Effector memory CD4-positive, alpha-beta T cell (primary cell): ENCODE measurements at regions not wholly inside any gene's neighbourhood (a gene's known extent, or its start where the extent isn't known, plus 50 kb on each side); places are given as distances from the start of the nearest gene placed in this dataset.

ENCODE experiments used
- DNase-seq, 3 donors: peaks; one replicate each; pipeline ENCODE4 v3.0.0-alpha.2; 2020
- H3K27ac ChIP-seq: 2 replicates; pipeline ENCODE4 v1.7.0; 2013; ENCODE audit warnings: mild to moderate bottlenecking, low read length, moderate library complexity; ENCODE audit not compliant: insufficient read depth, poor library complexity, severe bottlenecking
- H3K27me3 ChIP-seq: replicated peaks from 2 replicates; pipeline ENCODE4 v1.7.0; 2013; ENCODE audit warnings: mild to moderate bottlenecking, low read length; ENCODE audit not compliant: insufficient read depth, control insufficient read depth, poor library complexity, severe bottlenecking
- H3K36me3 ChIP-seq: 2 replicates; pipeline ENCODE4 v1.7.0; 2013; ENCODE audit warnings: mild to moderate bottlenecking, low read length, moderate library complexity; ENCODE audit not compliant: control insufficient read depth, insufficient read depth
- H3K4me1 ChIP-seq: 2 replicates; pipeline ENCODE4 v1.7.0; 2013; ENCODE audit warnings: low read length, mild to moderate bottlenecking; ENCODE audit not compliant: control insufficient read depth, insufficient read depth, poor library complexity, severe bottlenecking
- H3K4me3 ChIP-seq: 2 replicates; pipeline ENCODE4 v1.7.0; 2013; ENCODE audit warnings: low read length, low read depth, mild to moderate bottlenecking; ENCODE audit not compliant: insufficient read depth, poor library complexity, severe bottlenecking
- H3K9me3 ChIP-seq: 2 replicates; pipeline ENCODE4 v1.7.0; 2013; ENCODE audit warnings: mild to moderate bottlenecking, low read length, moderate library complexity; ENCODE audit not compliant: control insufficient read depth

DNA sequence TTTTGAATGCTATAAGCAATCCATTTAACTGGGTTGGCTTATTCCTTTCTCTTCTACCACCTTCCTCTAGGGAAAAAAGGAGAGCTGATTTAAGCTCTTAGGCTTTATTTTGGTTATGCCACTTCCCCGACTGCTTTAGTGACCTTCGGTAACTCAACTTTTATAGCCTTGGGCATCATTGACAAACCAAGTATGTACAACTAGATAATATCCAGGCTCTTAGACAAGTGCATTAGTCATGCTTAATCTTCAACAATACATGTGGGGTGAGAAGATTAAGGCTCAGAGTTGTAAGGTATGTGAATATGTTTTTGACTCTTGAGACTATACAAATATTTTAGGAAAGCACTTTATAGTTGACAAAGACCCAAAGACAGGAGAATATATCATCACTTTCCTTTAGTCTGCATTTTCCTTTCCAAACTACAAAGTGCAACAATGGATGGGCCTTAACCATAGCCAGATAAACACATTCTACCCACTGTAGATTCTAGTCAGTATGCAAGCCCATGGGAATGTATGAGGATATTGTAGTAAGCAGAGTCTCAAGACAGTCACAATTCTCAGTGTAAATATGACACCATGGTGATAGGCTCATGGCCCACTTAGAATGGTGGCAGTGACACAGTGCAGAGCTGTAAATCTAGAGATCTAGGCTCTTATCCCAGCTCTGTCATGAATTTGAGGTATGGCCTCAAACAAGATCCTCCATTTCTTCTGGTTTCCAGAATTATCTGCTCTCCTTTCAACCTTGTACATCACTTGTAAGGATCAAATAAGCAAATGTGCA lies 1117.3 kb downstream of the SORCS3 start:
- Histone ChIP-seq H3K4me1 (no peaks in the 10 kb centered on the region), H3K9me3 (no peaks in the 10 kb centered on the region), H3K36me3 (no peaks in the 10 kb centered on the region), H3K27me3 (no peaks in the 10 kb centered on the region), H3K4me3 (no peak overlapping the region), H3K27ac (no peak overlapping the region)
- DNase-seq, result no peak

DNA sequence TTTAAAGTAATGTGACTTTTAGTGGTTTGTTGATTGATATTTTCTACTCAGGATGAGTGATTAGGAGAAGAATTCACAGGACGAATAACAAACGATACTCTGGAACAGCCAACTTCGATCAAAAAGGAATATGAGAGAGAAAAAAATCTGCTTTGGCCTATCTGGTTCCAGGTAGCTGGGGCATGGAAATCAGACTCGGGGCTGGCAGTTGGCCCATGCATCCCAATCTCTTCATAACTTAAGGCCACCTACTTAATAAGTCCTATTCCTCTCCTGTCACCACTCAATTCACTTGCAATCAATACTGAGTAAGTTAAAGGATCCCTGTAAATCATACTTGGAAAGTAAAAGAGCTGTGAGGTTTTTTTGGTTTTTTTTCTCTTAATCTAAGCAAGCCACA lies 1116.2 kb downstream of the SORCS3 start:
- Histone ChIP-seq H3K9me3 (no peaks in the 10 kb centered on the region), H3K27me3 (no peaks in the 10 kb centered on the region), H3K36me3 (no peaks in the 10 kb centered on the region), H3K4me3 (no peak overlapping the region), H3K27ac (no peak overlapping the region), H3K4me1 (no peaks in the 10 kb centered on the region)
- DNase-seq, result no peak

DNA sequence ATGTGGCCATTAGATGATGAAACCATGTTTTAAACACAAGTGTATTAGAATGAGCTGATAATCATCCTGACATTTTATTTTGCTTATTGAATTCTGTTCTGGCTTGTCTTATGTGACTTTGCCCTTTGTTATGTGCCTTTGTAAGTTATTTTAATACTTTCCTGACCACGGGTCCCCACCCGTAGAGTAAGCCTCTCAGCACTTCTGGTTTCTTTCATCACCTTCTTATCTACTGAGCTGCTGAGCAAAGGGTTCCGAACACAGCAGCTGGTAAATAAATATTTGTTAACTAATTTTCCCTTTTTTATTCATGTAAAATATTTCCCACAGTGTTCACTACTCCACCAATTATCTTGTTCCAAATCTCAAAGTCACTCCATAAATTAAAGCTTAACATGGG lies 1115.3 kb downstream of the SORCS3 start:
- H3K9me3 ChIP-seq, result no peaks in the 10 kb centered on the region
- no peak overlapping the region for H3K27ac ChIP-seq
- no peak for DNase-seq
- no peak overlapping the region for H3K4me3 ChIP-seq
- no peaks in the 10 kb centered on the region for H3K4me1 ChIP-seq
- no peaks in the 10 kb centered on the region for H3K36me3 ChIP-seq
- H3K27me3 ChIP-seq, result no peaks in the 10 kb centered on the region

DNA sequence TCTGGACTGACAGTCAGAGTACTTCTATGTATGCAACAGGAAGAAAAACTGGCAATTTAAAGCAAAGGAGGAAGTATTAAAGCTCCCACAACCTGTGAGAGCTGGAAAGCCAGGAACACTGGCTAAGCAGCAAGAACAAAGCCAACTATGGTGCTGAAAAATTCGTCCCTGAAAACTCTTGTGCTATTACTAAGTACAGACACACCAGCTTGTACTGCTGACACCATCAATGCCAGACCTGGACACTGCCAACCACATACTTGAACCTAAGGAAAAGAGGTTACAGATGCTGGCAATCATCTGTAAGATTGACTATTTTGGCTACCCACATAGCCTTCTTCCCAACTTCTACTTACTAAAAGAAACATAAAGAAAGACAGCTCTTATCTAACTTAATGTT lies 1110.6 kb downstream of the SORCS3 start:
- Histone ChIP-seq H3K27ac (no peak overlapping the region), H3K9me3 (no peaks in the 10 kb centered on the region), H3K27me3 (no peaks in the 10 kb centered on the region), H3K4me3 (no peak overlapping the region), H3K4me1 (no peaks in the 10 kb centered on the region), H3K36me3 (no peaks in the 10 kb centered on the region)
- DNase-seq, result no peak

DNA sequence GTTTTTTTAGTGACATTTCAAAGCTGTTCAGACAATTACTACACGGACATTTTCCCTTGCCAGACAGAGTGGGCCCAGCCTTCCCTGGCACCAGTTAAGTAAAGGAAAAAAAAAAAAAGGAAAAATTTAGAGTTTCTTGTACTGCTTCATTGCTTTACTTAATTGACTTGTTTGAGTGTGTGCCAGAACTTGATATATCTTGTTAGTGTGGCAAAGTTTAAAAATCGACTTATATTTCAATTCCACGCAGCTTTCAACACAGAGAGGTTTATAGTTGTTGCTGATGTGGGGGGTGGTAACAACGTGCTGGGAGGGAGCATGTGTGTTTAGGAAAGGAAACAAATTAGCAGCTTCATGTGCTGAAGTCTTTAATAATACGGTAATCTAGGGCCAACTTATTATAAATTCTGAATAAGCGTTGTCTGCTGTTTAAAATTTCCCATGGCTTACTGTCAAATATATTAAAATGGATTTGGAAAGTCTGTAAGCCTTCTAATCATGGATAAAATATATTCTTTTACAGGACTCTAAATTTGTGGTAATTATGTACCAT lies 1104.6 kb downstream of the SORCS3 start:
- Histone ChIP-seq H3K4me1 (no peaks in the 10 kb centered on the region), H3K27ac (no peak overlapping the region), H3K4me3 (no peak overlapping the region), H3K9me3 (no peaks in the 10 kb centered on the region), H3K36me3 (no peaks in the 10 kb centered on the region), H3K27me3 (no peaks in the 10 kb centered on the region)
- no peak for DNase-seq

DNA sequence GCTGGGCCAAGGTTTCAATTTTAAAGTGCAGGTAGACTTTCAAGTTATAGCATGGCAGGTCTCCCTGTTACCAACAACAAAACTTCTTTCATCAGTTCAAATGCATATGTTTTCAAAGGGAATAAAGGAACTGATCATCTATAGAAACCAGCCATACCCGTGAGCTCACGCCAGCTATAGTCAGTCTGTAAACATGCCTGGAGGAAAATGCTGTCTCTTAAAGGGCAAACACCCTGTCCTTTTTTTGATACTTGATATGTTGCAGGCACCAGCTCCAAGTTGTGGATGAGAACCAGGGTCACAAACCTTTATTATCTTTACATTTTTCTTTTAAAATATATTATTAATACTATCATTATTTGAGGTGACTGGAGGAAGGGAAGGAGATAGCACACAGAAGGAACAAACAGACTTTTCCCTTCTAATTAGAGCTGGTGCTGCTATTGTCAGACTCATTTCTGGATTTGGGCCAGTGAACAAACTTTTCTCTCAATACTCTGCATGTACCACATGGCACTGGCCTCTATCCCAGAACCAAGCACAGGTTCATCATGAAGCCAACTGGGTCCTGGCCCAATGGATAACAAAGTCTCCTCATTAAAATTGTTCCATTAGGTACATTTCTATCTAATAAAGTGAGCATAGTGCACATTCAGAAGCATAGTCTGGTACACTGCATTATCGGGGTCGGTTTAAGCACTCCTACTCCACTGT lies 1102.4 kb downstream of the SORCS3 start:
- no peaks in the 10 kb centered on the region for H3K36me3 ChIP-seq
- H3K9me3 ChIP-seq, result no peaks in the 10 kb centered on the region
- no peaks in the 10 kb centered on the region for H3K27me3 ChIP-seq
- DNase-seq, result no peak
- H3K27ac ChIP-seq, result no peak overlapping the region
- no peaks in the 10 kb centered on the region for H3K4me1 ChIP-seq
- H3K4me3 ChIP-seq, result no peak overlapping the region

DNA sequence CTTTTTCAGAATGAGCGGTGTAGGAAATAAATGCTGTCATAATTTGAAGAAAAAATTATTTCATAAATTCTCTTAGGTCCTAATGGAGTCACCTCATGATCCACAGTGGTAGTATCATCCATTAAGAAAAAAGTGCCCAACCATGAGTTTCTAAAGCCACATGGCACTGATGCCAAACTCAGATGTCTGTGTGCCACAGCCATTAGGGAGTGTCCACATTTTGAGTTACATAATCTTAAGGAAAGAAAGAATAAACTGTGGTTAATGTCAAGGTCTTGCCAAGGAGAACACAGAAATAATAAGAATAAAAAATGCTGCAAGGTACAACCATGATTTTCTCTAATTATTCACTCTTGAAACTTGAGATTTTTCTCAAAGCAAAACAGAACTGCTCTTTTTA lies 1101.8 kb downstream of the SORCS3 start:
- DNase-seq, result no peak
- Histone ChIP-seq H3K9me3 (no peaks in the 10 kb centered on the region), H3K36me3 (no peaks in the 10 kb centered on the region), H3K4me3 (no peak overlapping the region), H3K27me3 (no peaks in the 10 kb centered on the region), H3K4me1 (no peaks in the 10 kb centered on the region), H3K27ac (no peak overlapping the region)

DNA sequence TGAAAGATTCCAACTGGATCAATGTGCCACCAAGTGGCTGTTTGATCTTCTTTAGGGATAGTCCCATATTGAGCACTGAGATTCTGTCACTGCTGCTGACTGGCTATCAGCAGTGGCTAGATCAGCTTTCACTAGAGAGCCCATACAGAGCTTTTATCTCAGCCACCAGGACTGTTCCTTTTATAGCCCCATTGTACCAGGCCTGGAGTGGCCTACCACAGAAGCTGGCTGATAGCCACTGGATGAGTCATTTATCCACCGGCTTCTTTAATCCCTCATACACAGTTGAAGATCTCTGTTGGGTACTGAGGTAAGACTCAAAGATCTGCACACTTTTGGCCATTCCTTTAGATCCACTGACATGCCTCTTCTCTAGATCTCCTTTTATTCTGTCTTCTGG lies 1101.1 kb downstream of the SORCS3 start:
- H3K27me3 ChIP-seq, result no peaks in the 10 kb centered on the region
- no peak overlapping the region for H3K27ac ChIP-seq
- no peak for DNase-seq
- no peak overlapping the region for H3K4me3 ChIP-seq
- H3K36me3 ChIP-seq, result no peaks in the 10 kb centered on the region
- no peaks in the 10 kb centered on the region for H3K9me3 ChIP-seq
- H3K4me1 ChIP-seq, result no peaks in the 10 kb centered on the region

DNA sequence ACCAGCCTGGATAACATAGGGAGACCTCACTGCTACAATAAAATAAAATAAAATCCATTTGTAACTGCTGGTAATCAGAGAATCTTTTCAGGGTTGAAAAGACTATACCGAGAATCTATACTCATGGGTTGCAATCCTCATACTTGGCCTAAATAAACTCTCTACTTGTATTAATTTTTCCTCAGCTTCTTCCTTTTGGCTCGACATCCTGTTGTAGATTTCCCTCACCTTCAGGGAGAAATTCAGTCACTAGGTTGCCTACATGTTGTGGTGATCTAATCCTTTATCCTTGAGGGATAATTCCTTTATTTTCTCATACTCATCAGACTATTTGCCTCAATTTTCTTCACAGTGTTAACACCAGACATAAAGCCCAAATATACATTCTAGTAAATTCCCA lies 1093.4 kb downstream of the SORCS3 start:
- no peak for DNase-seq
- H3K27ac ChIP-seq, result no peak overlapping the region
- H3K36me3 ChIP-seq, result no peaks in the 10 kb centered on the region
- H3K4me1 ChIP-seq, result no peaks in the 10 kb centered on the region
- no peak overlapping the region for H3K4me3 ChIP-seq
- H3K9me3 ChIP-seq, result no peaks in the 10 kb centered on the region
- no peaks in the 10 kb centered on the region for H3K27me3 ChIP-seq

DNA sequence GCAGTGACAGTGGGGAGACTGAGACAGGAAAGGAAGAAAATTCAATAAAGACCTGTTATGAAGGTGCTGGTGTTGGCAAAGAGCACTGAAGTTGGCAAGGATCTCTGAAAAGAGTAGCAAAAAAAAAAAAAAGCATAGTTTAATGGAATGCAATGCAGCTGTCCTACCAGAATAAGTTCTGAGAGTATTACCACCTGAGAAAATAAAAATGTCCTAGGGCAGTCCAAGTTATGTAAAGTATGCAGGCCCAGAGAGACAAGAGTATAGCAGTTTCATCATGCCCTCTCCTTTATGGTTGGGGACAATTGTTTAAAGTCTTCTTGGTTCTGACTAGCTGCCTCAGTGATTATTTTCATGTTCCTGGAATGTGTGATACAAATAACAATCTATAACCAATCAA lies 1092.8 kb downstream of the SORCS3 start:
- Histone ChIP-seq H3K27me3 (no peaks in the 10 kb centered on the region), H3K36me3 (no peaks in the 10 kb centered on the region), H3K4me1 (no peaks in the 10 kb centered on the region), H3K9me3 (no peaks in the 10 kb centered on the region), H3K4me3 (no peak overlapping the region), H3K27ac (no peak overlapping the region)
- no peak for DNase-seq
